Neural cell (in vitro differentiated cells): ENCODE measurements at regions not wholly inside any gene's neighbourhood (a gene's known extent, or its start where the extent isn't known, plus 50 kb on each side); places are given as distances from the start of the nearest gene placed in this dataset.

Experiments
- CTCF ChIP-seq: fragments of 450-650 bp; IDR thresholded peaks from 2 replicates; pipeline ENCODE4 v1.5.1; 2014; ENCODE audit warnings: antibody characterized with exemption, mild to moderate bottlenecking, moderate library complexity; ENCODE audit not compliant: poor library complexity, severe bottlenecking
- EP300 ChIP-seq: fragments of 450-650 bp; conservative IDR thresholded peaks from 2 replicates; pipeline ENCODE4 v1.6.1; 2014; ENCODE audit warnings: antibody characterized with exemption, mild to moderate bottlenecking, moderate library complexity; ENCODE audit not compliant: poor library complexity, severe bottlenecking
- EZH2 ChIP-seq: fragments of 200-600, 300-800 bp; shearing (Covaris generic), sonication (generic); IDR thresholded peaks from 2 replicates; pipeline ENCODE4 v1.6.1; 2014; ENCODE audit warnings: antibody characterized with exemption, low read length, borderline replicate concordance, mild to moderate bottlenecking; ENCODE audit not compliant: insufficient read depth, poor library complexity, severe bottlenecking
- MXI1 ChIP-seq: fragments of 450-650 bp; conservative IDR thresholded peaks from 2 replicates; pipeline ENCODE4 v1.6.1; 2014; ENCODE audit warnings: antibody characterized with exemption, mild to moderate bottlenecking; ENCODE audit not compliant: poor library complexity, severe bottlenecking
- POLR2AphosphoS5 ChIP-seq: IDR thresholded peaks from 2 replicates; pipeline ENCODE4 v1.6.1; 2012
- RAD21 ChIP-seq: fragments of 450-650 bp; conservative IDR thresholded peaks from 2 replicates; pipeline ENCODE4 v1.6.1; 2014; ENCODE audit warnings: antibody characterized with exemption, mild to moderate bottlenecking, moderate library complexity
- REST ChIP-seq: IDR thresholded peaks from 2 replicates; pipeline ENCODE4 v1.6.1; 2012; ENCODE audit warnings: borderline replicate concordance
- SMC3 ChIP-seq: fragments of 450-650 bp; conservative IDR thresholded peaks from 2 replicates; pipeline ENCODE4 v1.6.1; 2014; ENCODE audit warnings: antibody characterized with exemption, mild to moderate bottlenecking, moderate library complexity; ENCODE audit not compliant: poor library complexity
- TAF1 ChIP-seq: IDR thresholded peaks from 2 replicates; pipeline ENCODE4 v1.6.1; 2012; ENCODE audit warnings: low read depth

GRCh38 chr22:23380230-23380573 lies 199.9 kb downstream of the IGLL1 start:
- TF ChIP-seq CTCF (no peak), MXI1 (no peak), RAD21 (no peak), EZH2 (no peak), SMC3 (no peak), TAF1 (no peak), POLR2AphosphoS5 (no peak), REST (no peak), EP300 (no peak)
